DMS79 treated with DMSO at 0.1 percent for 48 hours (cell line): ENCODE measurements at regions not wholly inside any gene's neighbourhood (a gene's known extent, or its start where the extent isn't known, plus 50 kb on each side); places are given as distances from the start of the nearest gene placed in this dataset.

ENCODE experiments used
- DNase-seq: peaks from one replicate; lab custom pipeline; 2025; lab: John Stamatoyannopoulos, UW

DNA sequence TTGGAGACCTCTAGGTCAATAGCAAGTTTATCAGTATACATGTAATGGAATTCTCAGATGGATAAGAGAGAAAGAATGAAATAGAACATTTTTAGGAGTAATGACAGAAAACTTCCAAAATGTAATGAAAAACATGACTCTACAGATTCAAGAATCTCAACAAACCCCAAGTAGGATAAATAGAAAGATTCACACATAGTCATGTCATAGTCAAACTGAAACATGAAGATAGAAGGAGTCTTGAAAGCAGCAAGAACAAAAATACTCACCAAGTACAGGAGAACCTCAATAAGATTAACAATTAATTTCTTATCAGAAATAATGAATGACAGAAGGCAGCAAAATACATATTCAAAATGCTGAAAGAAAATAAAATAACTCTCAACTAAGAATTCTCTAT is 164.5 kb downstream of the SPATA31D1 start:
- DNase-seq = no peak

GRCh38 chr9:82154573-82154972 is 166.0 kb downstream of the SPATA31D1 start:
- DNase-seq = no peak

- DNase-seq = no peak
Observed at GRCh38 chr9:82161876-82162275, 173.3 kb downstream of the SPATA31D1 start.

- no peak for DNase-seq
Observed at GRCh38 chr9:82164159-82164558, 175.6 kb downstream of the SPATA31D1 start.

DNA sequence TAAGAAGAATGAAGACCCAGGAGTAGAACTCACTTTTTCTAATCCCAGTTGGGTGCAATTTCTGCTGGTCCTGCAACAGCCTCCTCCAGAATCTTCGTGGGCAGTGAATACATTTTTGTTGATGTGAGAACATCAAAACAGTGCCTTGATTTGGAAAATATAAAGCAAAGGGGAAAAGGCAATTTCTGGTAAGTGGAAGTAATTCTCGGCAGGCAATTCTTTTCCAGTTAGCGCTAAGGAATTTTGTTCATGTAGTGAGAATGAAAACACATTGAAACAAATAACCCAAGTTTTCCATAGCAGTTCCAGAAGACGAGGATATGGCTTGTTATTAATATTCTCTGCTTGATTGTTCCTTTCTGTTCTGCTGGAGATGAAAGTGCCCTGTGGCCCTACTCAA is 178.7 kb downstream of the SPATA31D1 start:
- DNase-seq = no peak

GRCh38 chr9:82168585-82168984 is 180.0 kb downstream of the SPATA31D1 start:
- DNase-seq = peak; percentile 5

DNA sequence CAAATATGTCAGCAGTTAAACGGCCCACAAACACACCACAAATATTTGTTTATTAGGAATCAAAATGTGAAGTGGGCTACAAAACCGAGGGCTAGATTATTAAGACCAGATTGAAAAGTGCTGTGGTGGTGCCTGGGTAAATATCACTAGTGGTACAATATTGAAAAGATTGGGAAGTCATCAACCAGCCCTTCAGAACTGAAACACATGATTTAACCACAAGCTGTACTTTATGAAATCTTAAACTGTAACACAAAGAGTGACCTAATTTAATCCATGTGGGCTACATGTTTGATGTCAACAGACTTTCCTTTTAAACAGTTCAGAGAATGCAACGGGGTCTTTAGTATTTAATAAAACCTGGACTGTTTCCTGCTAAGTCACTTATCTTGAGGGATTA is 182.3 kb downstream of the SPATA31D1 start:
- DNase-seq = peak; percentile 66

DNA sequence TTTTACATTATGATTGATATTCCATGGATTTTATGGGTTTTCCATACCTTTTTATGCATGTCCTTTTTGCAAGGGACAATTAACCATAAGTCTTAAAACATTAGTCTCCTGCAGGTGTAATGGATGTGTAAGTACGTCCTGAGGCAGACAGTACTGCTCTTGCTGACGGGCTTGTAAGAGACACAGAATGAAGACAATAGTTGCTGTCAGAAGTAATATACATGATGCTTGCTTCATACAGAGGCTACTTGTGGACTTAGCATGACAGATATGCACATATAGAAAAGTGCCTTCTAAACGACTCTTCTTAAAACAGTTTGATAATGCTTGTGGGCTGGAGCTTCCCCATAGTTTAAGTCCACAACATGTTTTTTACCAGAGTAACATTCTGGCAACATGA is 182.7 kb downstream of the SPATA31D1 start:
- DNase-seq = peak; percentile 8

DNA sequence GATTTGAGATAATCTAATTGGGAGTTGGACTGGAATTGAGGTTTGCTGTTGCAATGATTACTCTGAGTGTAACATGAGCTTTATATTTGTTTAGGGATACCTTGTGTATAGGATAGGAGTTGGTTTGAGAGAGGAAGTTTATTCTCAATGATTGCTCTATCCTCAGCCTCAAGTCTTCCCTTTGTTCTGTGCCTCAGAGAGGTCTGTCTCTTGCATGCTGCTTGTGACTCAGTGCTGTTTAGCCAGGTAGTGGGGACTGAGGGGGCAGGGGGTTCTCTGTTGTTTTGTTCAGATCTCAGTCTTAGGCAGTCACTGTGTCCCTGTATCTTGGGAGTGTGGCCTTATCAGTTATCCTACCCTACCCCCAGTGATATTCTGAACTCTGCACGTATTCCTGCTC is 192.1 kb downstream of the SPATA31D1 start:
- no peak for DNase-seq

GRCh38 chr9:82183181-82183860 is 194.7 kb downstream of the SPATA31D1 start:
- no peak for DNase-seq

GRCh38 chr9:82184524-82184923 is 196.0 kb downstream of the SPATA31D1 start:
- no peak for DNase-seq

GRCh38 chr9:82188817-82189216 is 200.2 kb downstream of the SPATA31D1 start:
- no peak for DNase-seq

- DNase-seq = no peak
Observed at GRCh38 chr9:82191082-82191770, 202.7 kb downstream of the SPATA31D1 start.

DNA sequence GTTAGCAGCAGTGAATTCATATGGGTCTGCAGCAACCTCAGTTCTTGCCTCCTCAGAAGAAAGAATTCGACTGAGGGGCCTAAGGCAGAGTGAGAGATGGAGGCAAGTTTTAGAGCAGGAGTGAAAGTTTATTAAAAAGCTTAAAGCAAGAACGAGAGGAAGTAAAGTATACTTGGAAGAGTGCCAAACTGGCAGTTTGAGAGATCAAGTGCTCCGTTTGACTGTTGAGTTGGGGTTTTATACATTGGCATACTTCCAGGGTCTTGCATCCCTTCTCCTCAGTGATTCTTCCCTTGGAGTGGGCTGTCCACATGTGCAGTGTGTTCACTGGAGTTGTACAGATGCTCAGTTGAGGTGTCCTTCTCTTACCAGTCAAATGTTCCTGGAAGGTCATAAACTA is 203.6 kb downstream of the SPATA31D1 start:
- peak; percentile 18 for DNase-seq

- peak; percentile 8 for DNase-seq
Observed at GRCh38 chr9:82196622-82197441, 208.3 kb downstream of the SPATA31D1 start.

GRCh38 chr9:82201196-82201595 is 212.6 kb downstream of the SPATA31D1 start:
- DNase-seq = no peak

DNA sequence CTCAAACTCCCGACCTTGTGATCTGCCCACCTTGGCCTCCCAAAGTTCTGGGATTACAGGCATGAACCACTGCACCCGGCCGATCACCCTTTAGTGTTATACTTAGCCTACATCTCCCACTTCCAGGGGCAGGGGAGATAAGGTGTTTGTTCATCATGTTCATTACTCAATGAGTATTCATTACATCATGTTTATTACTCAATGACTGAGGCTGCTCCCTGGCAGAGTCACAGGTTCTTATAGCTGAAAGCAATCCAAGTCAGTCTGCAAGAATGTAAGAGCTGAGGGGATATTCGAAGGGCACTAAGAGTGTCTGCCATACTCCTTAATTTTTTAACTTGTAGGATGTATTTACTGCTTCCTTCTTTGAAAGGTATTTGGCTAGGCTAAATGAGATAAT is 214.2 kb downstream of the SPATA31D1 start:
- DNase-seq = no peak

GRCh38 chr9:82206490-82206889 is 217.9 kb downstream of the SPATA31D1 start:
- DNase-seq = no peak

DNA sequence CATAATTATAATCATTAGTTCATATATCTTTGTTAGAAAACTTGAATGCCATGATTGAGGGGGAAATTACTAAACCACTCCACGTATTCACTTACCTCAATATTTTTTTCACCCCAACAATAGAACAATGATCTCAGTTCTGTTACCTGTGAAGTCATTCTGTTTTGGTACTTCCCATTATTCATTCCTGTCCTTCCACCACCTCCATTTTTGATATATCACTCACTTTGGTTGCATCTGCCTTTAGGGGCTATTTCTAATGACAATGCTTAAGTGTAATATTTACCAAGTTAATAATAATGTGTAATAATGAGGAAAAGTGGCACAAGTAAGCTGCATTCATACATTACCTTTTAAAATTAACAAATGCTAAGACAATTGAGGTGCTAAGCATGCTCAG is 218.4 kb downstream of the SPATA31D1 start:
- DNase-seq = no peak

- no peak for DNase-seq
Observed at GRCh38 chr9:82208741-82209450, 220.3 kb downstream of the SPATA31D1 start.

GRCh38 chr9:82209797-82210470 is 221.4 kb downstream of the SPATA31D1 start:
- no peak for DNase-seq

- no peak for DNase-seq
Observed at GRCh38 chr9:82212885-82213284, 224.3 kb downstream of the SPATA31D1 start.
